Keratinocyte (primary cell): ENCODE measurements at regions not wholly inside any gene's neighbourhood (a gene's known extent, or its start where the extent isn't known, plus 50 kb on each side); places are given as distances from the start of the nearest gene placed in this dataset.

Experiments
- EZH2 ChIP-seq: IDR thresholded peaks from one replicate; pipeline ENCODE4 v1.6.1; 2012; ENCODE audit warnings: inconsistent platforms, mild to moderate bottlenecking, low read length, moderate library complexity
- TF ChIP-seq, protein P1 (sequence below), 3 experiments: IDR thresholded peaks in 1 of 3; conservative IDR thresholded peaks in 1 of 3; optimal IDR thresholded peaks in 1 of 3; 2 replicates in 2 of 3; 3 replicates in 1 of 3; pipeline versions ENCODE3 to v1.5.1; 2011; ENCODE audit warnings: low read length in 3 of 3, mild to moderate bottlenecking in 3 of 3, moderate library complexity in 2 of 3, control low read depth in 1 of 3, inconsistent platforms in 1 of 3; ENCODE audit not compliant: insufficient read depth in 2 of 3; ENCODE audit errors: extremely low read depth in 1 of 3

GRCh38 chr22:47433627-47434026, 671.2 kb downstream of the TBC1D22A start:
- TF ChIP-seq, protein P1, sequence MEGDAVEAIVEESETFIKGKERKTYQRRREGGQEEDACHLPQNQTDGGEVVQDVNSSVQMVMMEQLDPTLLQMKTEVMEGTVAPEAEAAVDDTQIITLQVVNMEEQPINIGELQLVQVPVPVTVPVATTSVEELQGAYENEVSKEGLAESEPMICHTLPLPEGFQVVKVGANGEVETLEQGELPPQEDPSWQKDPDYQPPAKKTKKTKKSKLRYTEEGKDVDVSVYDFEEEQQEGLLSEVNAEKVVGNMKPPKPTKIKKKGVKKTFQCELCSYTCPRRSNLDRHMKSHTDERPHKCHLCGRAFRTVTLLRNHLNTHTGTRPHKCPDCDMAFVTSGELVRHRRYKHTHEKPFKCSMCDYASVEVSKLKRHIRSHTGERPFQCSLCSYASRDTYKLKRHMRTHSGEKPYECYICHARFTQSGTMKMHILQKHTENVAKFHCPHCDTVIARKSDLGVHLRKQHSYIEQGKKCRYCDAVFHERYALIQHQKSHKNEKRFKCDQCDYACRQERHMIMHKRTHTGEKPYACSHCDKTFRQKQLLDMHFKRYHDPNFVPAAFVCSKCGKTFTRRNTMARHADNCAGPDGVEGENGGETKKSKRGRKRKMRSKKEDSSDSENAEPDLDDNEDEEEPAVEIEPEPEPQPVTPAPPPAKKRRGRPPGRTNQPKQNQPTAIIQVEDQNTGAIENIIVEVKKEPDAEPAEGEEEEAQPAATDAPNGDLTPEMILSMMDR (optimal IDR thresholded peaks at IDR 0.05 in 1 of 3, IDR thresholded peaks at IDR 0.05 in 1 of 3, conservative IDR thresholded peaks at IDR 0.05 in 1 of 3; ENCODE audit: extremely low read depth in 1 of 3, insufficient read depth in 2 of 3, low read length in 3 of 3): no peak
- TF ChIP-seq EZH2: no peak
